ENCODE measurements at regions not wholly inside any gene's neighbourhood (a gene's known extent, or its start where the extent isn't known, plus 50 kb on each side); places are given as distances from the start of the nearest gene placed in this dataset.

GRCh38 chr12:125564753-125565152 lies 499.5 kb downstream of the AACS start:
- TF ChIP-seq CTCF (IDR thresholded peaks at IDR 0.05; ENCODE audit: insufficient read depth, low read length) (no peak), POLR2AphosphoS5 (IDR thresholded peaks at IDR 0.05; ENCODE audit: low read depth) (no peak), REST (IDR thresholded peaks at IDR 0.05; ENCODE audit: insufficient replicate concordance, low read depth) (no peak), GABPA (IDR thresholded peaks at IDR 0.05; ENCODE audit: low read depth) (no peak)

Data from HL-60 (cell line).